ENCODE measurements at regions not wholly inside any gene's neighbourhood (a gene's known extent, or its start where the extent isn't known, plus 50 kb on each side); places are given as distances from the start of the nearest gene placed in this dataset.

GRCh38 chr2:65661980-65662653 is 229.7 kb upstream of the SPRED2 start (continued):
- TF ChIP-seq RFX5 (IDR thresholded peaks at IDR 0.05; ENCODE audit: borderline replicate concordance, low read depth, low read length) = no peak
- no peak for TF ChIP-seq TEAD4 (IDR thresholded peaks at IDR 0.05; ENCODE audit: low read depth, low read length)
- TF ChIP-seq CHD7 (IDR thresholded peaks at IDR 0.05; ENCODE audit: insufficient replicate concordance, low read length) = no peak
- no peak for TF ChIP-seq EP300 (IDR thresholded peaks at IDR 0.05; ENCODE audit: borderline replicate concordance in 1 of 2, low read depth in 2 of 2, low read length in 2 of 2)
